HG03159 (cell line): ENCODE measurements at regions not wholly inside any gene's neighbourhood (a gene's known extent, or its start where the extent isn't known, plus 50 kb on each side); places are given as distances from the start of the nearest gene placed in this dataset.
"Not testable (repeated sequence)": the region's sequence is repeated elsewhere in the genome, so short reads cannot be mapped to it uniquely, and the experiment has no call there.

Source experiments
- ATAC-seq: cut with Tn5 transposase; IDR thresholded peaks from one replicate; pipeline ENCODE4 v1.9.1; 2021; ENCODE audit warnings: mild to moderate bottlenecking, moderate library complexity; ENCODE audit not compliant: unreplicated experiment

DNA sequence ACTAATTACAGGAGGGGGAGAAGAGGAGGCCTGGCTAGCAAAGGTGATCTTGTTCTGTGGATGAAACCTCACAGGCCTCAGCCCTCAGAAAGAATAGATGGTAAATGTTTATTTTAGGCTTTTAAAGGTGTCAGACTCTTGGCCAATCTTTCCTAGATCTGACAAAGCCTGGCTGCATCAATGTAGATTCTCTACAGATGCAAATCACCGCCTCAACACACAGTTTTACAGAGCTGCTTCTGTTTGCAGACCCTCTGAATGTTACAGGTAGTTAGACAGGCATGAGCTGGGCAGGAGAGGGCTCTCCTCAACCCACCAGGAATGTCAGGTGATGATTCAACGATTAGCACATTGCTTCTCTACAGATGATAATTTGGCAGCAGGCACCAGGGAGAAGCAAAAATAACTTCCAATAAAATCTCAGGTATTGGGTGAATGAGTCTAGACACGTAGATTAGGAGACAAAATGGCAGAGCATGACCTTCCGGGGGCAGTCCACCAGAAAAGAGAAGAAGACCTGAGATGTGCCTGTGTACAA lies 105.4 kb upstream of the VANGL1 start:
- ATAC-seq, result no peak

DNA sequence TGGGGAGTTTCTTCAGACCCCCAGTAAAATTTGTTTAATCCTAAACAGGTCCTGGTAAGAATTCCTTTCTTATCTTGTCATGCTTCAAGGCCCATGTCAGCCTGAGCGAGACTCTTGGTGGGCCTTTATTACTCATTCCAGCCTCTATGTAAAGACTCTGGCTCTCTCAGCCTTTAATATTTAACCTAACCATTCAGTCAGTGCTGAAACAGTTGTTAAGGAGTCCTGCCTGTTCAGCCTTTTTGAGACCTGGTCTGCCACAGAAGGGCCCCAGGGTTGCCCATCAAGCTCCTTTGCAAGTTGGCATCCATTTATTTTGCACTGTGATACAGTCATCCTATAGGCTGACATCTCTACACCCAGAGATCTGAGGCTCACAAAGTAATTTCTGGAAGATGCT lies 107.7 kb upstream of the VANGL1 start:
- no peak for ATAC-seq

DNA sequence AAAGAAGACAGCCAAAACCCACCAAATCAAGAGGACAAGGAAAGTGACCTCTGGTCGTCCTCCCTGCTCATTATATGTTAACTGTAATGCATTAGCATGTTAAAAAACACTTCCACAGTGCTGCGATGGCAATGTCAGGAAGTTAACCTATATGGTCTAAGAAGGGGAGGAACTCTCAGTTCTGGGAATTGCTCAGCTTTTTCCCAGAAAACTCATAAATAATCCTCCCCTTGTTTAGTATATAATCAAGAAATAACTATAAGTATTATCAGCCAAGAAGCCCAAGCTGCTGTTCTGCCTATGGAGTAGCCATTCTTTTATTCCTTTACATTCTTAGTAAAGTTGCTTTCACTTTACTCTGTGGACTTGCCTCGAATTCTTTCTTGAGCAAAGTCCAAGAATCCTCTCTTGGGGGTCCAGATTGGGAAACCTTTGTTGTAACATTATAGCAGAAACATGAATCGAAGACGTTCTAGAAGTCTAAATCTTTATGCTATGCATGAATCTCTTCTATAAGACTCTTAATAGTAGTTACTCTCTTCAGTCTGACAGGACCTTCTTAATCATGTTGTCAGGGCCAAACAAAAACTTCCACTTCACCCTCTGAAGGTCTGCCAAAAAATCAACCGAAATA lies 110.0 kb upstream of the VANGL1 start:
- ATAC-seq, result no peak

DNA sequence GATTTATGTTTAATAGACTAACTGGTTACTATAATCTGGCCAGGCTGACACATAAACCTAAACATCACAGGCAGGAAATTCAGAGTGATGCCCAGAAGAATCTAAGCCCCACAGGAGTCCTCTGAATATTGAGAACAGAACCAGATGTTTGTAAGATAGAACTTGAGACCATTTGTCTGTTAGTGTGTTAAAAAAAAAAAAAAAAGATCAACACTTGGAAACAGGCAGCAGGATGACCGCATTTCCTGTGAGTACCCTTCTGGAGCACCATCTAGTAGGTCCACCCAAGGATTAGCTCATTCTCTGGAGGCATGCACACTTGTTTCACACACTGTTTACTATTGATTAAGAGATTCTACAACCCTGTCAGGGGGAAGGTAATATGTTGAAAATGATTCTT lies 111.4 kb upstream of the VANGL1 start:
- no peak for ATAC-seq

DNA sequence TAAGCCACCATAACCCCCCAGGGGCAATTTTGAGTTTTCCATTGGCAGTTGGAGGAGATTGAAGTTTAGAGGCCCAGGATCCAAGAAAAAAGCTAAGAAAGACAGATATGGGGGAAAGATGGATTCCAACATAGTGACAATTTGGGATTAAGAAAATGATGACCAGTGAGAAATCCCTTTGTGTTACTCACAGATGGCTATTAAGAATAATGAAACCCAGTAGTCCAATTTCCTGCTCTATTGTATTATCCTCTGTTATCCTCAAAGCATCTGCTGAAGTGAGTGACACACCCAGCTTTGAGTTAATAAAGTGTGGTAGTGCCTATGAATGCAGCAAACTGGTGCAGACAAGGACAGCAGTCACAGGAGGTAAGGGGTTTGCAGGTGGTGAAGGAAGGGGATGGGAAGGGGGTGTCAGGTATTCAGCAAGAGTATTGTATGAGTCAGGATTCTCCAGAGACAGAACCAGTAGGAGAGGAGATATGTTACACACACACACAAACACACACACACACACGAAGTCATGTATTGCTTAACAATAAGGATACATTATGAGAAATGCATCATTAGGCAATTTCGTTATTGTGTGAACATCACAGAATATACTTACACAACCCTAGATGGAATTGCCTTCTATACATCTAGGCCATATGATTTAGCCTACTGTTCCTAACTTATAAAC lies 112.4 kb upstream of the VANGL1 start:
- no peak for ATAC-seq

DNA sequence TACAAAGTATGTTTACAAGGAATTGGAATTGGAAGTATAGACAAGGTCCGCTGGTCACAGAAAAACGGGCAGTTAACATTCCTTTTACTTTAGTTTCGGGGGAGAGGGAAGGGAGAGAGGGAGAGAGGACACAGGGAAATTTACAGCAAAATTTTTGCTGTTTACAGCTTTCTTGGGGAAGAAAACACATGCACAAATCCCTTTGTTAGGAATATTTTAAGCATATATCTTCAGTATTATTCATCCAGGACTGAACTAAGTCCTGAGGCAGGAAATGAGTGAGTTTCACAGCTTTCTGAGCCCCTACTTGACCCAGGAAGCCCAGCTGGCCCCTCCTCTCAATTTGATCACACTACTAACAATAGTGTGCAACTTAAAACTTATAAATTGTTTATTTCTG lies 113.4 kb upstream of the VANGL1 start:
- not testable (repeated sequence) for ATAC-seq

DNA sequence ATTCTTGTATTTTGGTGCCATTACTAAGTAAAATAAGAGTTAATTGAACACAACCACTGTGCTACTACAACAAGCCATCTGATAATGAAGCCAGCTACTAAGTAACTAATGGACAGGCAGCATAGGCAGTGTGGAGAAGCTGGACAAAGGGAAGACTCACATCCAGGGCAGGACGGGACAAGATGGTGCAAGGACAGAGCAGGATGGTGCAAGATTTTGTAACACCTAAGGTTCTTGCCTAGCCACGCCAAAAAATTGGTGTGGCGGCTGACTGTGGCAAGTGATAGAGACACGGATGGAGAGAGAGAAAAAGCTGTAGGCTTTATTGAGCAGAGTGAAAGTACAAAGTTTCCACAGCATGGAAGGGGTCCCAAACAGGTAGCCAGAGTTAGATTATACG lies 114.0 kb upstream of the VANGL1 start:
- ATAC-seq, result no peak

DNA sequence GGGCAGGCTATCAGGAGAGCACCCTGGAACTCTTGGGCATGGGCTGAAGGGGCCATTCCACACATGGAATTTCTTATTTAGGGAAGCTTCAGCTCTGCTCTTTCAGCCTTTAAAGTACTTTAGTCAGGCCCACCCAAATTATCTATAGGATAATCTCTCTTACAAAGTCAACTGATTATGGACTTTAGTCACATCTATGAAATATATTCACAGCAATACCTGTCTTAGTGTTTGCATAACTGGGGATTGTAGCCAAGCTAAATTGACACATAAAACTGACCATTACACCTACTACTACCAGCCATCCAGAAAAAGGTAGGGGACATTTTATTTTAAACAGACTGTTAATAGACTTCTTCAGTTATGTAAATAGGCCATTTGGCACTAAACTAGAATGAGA lies 114.9 kb upstream of the VANGL1 start:
- ATAC-seq, result no peak

DNA sequence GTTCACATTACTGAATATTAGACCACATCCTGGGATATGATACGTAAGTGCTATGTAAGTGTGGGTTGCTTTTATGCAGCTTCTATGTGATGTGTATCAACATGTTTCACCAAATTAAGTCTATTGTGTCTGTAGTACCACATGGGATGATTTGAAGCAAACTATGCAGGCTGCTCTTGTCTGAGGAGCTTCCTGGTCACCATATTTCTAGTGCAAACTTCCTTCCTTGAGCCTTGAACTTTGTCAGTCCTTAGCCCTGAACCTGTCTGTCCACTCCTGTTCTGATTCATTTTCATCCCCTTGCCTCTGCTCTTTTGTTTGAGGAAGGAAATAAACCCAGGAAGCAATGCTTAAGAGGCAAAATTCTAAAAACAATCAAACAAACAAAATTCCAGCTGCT lies 117.5 kb upstream of the VANGL1 start:
- no peak for ATAC-seq

DNA sequence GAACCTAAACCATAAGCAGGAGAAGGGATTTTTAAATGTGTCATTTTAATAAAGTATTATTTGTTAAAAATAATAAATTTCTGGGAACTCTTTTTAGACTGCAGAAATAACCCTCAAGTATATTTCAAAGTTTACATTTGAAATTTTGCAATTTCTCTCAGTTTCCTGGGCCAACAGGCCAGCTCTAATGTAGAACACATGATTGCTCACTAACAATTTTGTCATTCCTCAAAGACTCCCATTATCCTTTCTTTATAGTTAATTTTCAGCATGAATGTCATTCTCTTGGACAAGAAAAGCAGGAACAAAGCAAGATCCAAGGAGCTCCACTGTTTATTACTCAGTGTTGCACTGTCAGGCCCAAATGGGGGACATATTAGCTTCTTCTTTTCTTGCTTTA lies 119.4 kb upstream of the VANGL1 start:
- no peak for ATAC-seq

DNA sequence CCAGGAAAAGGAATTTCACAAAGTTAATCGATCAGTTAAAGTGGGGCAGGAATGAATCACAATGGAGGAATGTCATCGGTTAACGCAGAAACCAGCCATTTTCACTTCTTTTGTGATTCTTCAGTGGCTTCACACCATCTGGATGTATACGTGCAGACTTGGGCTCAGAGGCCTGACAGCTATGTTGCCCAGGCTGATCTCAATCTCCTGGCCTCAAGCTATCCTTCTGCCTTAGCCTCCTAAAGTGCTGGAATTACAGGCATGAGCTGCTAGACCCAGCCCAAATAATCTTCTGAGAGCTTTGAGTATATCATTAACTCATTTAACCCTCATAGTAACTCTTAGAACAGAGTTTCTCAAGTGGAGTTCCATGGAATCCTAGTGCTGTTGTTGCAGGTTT lies 126.5 kb upstream of the VANGL1 start:
- no peak for ATAC-seq

DNA sequence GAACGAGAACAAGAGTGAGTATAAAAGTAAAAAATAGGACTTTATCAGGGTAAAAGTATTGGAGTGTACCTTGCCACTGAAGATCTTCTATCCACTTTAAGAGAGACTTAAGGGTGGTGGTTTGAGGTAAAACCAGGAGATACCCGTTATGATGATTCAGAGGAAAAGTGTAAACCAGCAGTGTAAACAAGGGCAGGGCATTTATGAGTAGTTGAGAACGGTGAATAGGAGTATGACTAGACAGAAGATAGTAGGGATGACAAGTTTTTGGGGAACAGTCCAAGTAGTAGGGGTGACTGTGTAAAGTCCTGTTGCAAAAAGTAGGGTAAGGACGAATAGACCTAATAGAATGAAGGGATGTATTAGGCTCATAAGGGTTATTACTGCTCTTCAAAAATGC lies 131.5 kb upstream of the VANGL1 start:
- ATAC-seq, result not testable (repeated sequence)

DNA sequence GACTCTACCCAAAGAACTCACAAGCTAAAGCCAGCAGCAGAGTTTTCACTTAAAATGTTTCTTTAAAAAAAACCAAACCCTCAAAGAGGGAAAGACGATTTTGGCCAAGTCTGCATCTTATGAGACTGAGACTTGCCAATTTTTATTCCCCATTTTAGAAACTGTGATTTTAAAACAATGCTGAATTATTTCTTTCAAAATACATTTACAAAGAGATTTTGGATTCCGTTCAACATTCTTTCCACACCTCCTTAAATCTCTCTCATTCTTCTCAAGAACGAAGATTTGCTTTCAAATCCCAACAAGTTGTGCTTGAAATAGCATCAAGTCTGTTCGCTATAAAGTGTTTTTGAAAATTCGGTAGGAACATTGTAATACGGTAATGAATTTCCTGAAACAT lies 133.9 kb upstream of the VANGL1 start:
- ATAC-seq, result no peak

DNA sequence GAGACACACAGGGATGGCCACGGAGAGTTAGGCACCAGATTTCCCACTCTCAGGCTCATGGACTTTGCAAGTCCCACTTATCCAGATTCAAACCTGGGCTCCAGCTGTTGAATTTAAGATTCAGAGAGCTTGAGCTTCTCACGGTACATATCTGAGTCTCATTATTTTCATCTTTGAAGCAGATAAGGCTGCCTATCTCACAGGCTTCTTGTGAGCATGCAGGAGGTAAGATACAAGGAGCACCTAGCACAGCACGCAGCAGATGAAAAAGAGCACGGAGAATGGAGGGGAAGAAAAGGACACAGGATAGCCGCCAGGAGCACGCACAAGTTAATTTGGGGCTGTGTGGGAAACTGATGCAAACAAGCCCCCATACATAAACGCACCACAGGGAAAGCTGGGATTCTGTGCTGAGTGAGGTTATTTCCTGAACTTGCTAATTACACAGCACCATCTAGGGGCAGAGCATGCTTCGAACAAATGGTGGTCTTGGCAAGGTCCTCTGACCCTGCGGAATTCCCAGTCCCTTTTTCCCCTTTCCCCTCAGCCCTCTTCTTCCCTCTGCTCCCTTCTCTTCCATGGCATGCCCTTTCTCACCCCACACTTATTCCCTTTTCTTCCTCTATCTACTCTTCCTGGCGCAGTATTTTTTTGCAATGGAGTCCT lies 134.7 kb upstream of the VANGL1 start:
- no peak for ATAC-seq

DNA sequence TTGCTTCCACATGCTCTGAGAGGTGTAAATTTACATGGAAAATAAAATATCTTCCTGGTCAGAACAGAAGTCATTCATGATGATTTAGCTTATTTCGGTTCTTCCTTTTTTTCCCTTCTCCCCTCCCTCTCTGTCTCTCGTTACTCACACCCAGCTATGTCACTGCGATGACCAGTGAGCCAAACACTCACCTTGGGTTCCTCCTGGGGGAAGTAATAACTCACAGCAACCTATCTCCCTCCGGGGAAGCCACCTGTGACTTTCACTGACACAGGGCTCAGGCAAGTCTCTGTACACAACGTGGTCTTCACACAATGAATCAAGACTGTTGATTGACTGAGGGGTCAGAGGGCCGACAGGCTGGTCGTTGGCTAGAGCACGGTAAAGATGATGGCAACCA lies 135.3 kb upstream of the VANGL1 start:
- no peak for ATAC-seq

DNA sequence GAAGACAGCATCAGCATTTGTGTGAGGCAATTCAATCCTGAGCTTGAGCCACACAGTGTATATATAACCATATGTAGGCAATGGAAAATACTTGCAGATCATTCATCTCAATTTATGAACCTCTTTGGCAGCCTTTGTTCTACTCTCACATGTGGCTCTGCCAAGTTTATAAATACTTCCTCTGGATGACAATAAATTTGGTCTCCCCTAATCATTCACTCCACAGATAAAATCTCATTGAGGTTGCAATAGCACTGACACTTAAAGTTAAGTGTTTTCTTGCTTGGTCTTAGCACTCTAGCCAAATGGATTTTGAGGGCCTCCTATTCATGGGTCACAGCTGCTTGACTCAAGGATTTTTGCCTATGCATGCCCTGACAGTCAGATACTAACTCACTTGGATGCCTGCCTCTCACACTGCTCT lies 136.6 kb upstream of the VANGL1 start:
- no peak for ATAC-seq

DNA sequence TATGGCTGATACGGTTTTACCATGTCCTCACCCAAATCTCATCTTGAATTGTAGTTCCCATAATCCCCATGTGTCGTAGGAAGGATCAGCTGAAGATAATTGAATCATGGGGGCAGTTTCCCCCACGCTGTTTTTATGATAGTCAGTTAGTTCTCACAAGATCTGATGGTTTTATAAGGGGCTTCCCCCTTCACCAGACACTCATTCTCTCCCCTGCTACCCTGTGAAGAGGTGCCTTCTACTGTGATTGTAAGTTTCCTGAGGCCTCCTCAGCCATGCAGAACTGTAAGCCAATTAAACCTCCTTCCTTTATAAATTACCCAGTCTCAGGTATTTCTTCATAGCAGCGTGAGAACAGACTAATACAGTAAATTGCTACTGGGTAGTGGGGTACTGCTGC lies 139.6 kb upstream of the VANGL1 start:
- ATAC-seq, result not testable (repeated sequence)

DNA sequence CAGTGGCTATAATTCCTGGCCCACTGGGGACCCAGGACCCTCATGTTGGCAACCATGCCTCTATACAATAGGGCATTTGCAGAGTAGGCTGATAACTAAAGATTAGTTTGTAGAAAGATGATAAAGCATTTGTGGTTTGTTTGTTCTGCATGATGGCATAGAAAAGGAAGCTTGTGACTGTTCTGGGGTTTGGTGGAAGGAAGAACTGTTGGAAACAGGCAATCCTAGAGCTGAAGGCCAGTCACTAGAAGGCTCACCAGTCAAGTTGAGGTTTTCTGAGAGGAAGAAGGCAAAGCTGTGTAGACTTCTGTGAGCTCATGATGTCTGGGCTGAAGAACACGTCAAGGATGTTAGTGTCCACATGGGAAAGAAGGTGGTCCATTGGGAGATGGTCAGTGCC lies 140.3 kb upstream of the VANGL1 start:
- ATAC-seq, result no peak

DNA sequence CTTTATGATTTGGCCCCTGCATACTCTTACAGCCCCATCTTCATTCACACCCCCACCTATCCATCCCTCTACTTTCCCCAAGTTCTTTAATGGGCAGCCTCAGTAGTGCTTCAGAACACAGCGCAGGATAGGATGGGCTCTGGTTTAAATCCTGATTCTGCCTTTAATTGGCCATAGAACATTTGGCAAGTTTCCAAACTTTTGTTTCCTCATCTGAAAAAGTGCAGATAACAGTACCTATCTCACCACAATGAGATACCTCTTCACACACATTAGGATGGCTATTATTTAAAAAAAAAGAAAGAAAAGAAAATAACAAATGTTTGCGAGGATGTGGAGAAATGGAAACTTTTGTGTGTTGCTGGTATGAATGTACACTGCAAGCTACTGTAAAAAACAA lies 142.5 kb upstream of the VANGL1 start:
- no peak for ATAC-seq

DNA sequence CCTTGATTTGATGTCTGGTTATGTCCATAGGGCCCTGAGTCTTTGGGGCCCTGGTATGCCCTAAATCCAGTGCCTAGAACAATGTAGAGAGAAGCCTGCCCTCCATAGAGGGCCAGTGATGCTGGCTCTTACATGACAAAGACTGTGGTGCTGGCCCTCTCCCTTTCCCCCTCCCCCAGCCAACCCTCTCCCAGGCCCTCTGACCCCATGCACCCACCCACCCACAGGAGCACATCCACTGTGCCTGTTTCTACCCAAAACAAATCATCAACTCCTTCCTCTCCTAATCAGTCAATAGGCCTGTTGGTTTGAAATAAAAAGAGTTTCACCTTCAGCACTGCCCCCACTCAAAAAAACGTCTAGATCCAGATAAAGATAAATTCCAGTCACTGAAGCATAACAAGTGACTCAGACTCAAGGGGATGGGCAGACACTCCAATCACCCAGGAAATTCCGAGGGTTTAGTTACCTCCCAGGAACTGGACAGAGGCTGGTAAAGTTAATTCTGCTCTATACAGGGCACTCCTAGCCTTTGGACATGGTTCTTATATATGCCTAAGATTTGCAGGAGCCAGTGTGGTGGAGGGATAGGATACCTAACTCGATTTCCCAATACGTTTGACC lies 144.8 kb upstream of the VANGL1 start:
- ATAC-seq, result no peak

DNA sequence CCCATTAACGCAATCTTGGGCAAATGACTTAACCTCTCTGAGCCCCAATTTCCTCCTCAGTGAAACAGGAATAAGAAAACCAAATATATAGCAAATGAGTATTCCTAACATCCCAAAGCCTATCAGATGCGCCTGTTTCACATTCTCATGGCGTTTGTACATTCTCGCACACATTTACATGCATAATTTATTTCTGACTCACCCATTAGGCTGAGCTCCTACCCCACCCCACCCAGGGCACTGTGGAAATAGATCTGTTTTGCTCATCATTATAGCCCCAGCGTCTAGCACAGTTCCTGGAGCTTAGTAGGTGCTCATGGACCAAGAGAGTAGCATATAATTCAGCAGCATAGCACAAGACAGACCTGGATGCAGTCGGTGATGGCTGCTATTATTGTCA lies 146.1 kb upstream of the VANGL1 start:
- no peak for ATAC-seq

DNA sequence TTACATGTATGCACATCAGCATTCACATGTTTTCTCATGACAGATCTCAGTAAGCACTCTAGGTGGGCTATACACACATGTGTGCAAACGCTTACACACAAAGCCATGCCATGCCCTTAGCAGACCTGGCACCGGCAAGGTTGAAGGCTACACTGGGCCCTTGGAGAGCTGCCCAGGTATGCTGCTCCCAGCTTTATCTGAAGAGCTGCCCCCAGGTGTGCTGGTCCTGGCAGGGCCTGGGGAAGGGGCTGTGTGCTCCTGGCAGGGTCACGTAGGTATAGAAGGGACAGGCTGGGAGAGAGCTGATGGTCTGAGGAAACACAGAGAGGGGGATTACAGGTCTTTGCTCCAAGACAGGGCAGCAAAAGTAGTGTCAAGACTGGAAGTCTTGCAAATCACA lies 146.7 kb upstream of the VANGL1 start:
- ATAC-seq, result no peak
